Stimulated activated CD4-positive, alpha-beta T cell treated with anti-CD3 and anti-CD28 coated beads, Interleukin-12 subunit alpha, Interleukin-12 subunit beta, amount 100 ng/mL, for 24 hours (primary cell): ENCODE measurements at regions not wholly inside any gene's neighbourhood (a gene's known extent, or its start where the extent isn't known, plus 50 kb on each side); places are given as distances from the start of the nearest gene placed in this dataset.
"Not testable (repeated sequence)": the region's sequence is repeated elsewhere in the genome, so short reads cannot be mapped to it uniquely, and the experiment has no call there.

Experiments used
- DNase-seq, 2 experiments: peaks; one replicate each; pipeline ENCODE4 v3.0.0-alpha.2; 2020; ENCODE audit warnings: low read depth in 2 of 2

DNA sequence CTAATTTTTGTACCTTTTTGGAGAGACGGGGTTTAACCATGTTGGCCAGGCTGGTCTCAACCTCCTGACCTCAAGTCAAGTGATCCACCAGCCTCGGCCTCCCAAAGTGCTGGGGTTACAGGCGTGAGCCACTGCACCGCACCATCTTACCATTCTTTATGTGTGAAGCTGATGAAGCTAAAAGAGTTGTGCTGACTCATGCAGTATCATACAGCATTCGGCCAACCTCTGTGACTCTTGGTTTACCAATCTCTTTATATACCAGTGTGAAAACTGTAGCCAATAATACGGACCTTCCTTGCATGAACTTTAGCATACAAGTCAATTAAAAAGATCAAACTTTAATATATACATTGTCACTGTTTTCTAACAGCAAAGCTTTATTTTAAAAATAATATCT, 878.2 kb upstream of the MBL2 start:
- no peak for DNase-seq

DNA sequence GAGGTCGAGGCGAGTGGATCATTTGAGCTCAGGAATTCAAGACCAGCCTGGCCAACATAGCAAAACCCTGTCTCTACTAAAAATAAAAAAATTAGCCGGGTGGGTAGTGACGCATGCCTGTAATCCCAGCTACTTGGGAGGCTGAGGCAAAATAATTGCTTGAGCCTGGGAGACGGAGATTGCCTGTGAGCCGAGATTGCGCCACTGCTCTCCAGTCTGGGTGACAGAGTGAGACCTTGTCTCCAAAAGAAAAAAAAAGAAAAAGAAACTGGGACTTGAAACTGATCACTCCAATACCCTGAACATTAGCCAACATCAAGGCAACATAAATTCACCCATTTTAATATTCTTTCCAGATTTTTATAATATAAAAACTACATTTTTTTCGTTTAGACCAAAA, 874.6 kb upstream of the MBL2 start:
- not testable (repeated sequence) for DNase-seq

DNA sequence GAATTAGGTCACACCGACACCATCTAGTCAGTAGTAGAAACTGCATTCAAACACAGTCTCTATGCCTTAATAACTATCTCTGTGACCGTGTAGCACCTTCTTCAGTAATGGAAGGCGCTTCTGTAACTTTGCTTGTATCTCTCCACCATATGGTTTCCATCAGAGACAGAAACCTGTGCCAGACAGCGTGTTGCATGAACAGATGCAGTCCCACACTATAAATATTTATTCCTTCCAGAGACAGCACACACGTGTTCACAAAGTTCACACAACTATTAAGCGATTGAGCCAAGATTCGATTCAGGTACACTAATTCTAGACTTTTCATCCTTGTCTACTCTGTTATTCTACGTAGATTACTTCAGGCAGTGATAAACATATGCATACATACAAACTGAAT, 873.9 kb upstream of the MBL2 start:
- DNase-seq: no peak

GRCh38 chr10:53645951-53646350, 873.4 kb upstream of the MBL2 start:
- no peak for DNase-seq

DNA sequence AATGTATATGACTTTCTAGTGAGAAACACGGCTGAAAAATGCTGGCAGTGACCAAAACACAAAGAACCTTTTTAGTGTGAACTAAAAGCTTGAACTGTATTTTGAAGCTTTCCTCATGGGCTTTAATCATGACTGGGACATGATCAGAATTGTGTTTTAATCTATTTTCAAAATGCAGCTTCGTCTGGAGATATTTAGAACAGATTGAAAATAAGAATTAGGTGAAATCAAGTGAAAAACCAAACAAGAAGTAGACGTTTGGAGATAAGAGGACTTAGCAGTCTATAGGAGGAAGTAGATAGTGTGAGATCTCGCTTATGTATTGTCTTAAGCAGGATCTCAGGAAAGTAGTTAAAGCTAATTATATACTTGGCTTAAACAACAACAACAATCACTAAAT, 865.4 kb upstream of the MBL2 start:
- no peak for DNase-seq

GRCh38 chr10:53624722-53625121, 852.1 kb upstream of the MBL2 start:
- DNase-seq: no peak

- no peak for DNase-seq
These were observed 849.6 kb upstream of the MBL2 start for GRCh38 chr10:53622201-53622600.

DNA sequence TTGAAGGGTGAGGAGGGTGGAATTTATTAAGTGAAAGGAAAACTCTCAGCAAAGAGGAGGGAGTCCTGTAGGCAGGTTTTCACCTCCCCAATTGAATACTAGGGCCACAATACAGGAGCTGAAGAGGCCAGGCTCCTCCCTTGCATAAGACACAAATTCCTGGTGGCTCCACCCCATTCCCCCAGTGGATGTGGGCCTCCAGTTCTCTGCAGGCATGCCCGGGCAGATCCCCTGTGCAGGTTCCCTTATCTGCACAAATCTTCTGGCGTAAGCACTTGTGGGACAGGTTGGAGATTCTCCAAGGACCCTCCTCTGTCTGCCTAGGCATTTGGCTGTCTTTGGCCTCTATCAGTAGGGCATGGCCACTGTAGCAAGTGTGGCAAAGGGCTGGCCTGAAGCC, 847.1 kb upstream of the MBL2 start:
- no peak for DNase-seq

GRCh38 chr10:53607691-53608090, 835.1 kb upstream of the MBL2 start:
- no peak for DNase-seq

DNA sequence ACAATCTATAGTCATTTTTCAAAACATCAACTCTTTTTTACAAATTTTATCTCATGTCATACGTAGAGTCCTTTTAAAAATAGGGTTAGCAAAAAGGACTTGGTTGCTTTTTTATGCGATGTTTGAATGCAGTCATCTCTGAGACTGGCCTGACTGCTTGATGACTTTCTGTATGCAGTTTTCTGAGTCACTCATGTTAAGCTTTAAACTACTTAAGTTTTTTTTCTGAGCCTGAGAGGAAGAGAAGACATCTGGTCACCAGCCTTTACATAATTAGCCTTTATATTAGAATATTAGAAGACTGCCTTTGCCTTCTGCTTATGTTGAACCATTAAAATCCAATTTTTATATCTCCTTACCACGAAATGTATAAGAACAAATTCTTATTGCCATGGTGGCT, 834.4 kb upstream of the MBL2 start:
- DNase-seq: no peak

DNA sequence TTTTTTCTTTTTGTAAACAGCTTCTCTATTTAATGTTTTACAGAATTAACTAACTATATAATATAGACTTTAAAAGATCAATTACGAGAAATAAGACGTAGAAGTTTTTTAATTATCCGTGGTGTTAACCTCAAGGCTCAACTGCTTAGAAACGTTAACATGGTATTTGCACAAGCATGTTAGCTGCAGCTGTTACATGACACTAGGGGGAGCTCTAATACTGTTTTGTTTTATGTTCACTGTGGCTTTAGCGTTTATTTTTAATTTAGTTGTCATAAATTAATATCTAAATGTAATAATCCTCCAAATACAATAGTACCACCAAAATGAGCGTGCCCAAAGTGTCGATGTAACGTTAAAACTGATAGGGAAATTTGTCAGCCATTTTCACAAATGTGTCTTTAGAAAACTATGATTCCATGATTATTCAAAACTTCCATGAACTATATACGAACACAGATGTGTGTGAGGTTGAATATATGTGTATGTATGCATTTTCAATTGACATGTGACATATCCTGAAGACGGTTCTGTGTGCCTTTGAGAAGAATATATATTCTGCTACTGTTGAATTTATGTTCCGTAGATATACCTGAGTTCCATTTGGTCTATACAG, 828.8 kb upstream of the MBL2 start:
- no peak for DNase-seq

DNA sequence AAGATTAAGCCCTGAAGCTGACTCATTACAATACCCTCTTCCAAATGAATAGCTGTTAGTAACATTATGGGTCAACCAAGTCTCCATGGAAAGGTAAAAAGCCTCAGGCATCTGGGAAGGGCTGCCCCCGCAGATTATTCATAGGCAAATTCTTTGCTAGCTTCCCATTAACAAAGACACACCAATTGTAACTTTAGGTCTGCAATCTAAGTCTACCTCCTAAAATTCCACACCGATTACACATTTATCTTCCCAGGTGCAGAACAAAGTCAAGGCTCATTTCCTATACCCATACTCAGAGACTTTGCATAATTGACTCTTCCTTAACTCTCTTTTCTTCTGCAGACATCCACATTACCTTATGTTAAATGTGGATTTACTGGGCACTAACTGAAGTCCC, 826.3 kb upstream of the MBL2 start:
- DNase-seq: no peak

DNA sequence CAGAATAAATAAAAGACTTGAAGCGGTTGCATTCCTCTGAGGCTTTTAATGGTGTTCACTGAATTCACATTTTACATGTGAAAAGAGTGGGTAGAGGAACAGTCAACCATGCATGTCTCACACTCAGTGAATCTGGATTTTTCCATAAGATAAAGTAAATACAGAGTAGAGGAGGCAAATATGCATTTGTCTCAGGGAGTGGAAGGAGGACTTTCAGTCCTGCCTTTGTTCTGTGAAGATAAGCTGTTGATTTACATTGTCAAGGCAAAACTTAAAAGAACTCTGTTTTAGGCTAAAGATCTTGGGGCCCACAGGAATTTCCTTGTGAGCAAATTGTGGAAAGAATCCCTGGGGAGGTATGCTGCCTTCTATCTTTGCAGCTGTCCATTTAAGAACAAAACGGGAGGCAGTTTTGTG, 825.3 kb upstream of the MBL2 start:
- DNase-seq: no peak

GRCh38 chr10:53580465-53580864, 807.9 kb upstream of the MBL2 start:
- no peak for DNase-seq

DNA sequence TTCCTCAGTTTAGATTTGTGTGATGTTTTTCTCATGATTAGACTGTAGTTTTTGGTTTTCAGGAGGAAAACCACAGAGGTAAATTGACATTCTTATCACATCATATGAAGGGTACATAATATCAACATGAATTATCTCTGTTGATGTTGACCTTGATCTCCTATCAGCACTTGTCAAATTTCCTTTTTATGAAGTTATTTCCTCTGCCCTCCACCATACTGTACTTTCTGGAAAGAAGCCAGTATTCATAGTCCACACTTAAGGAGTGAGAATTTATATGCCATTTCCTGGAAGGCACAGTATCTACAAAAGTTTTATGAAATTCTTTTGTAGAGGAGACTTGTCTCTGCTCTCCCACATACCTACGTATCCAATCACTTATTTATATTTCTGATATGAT, 807.2 kb upstream of the MBL2 start:
- DNase-seq: no peak

DNA sequence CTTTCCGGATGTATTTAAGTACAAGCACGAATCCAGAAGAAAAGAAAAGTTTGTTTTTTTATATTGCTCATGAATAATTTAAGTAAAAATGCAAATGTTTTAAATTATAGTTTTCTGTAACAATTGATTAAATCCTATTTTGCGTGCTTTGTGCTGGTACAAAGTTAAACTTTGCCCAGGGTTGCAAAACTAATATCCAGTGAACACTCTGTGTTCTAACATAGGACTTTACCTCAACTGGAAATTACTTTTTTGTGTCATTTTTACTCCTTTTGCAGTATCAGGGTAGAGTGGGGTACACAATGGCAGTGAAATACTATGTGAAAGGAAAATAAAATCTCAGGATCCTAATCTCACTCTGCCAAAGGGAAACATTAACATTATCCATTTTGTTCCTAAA, 801.4 kb upstream of the MBL2 start:
- no peak for DNase-seq

DNA sequence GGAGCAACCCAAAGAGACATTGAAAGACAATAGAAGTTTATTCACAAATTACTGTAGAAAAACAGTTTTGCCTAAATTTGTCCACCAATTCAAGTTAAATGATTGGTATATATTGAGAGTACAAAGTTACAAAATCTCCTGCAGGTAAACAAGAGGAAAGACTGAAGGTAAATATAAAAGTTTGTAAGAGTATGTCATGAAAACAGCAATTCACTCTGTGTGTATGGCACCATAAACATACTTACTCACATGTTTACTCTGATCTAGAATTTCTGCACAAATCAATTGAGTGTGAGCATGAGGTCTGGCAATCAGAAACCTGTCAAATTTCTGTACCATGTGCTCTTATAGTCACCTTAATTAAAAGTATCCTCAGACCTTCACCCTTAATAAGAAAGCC, 800.9 kb upstream of the MBL2 start:
- no peak for DNase-seq

- no peak for DNase-seq
These were observed 800.2 kb upstream of the MBL2 start for GRCh38 chr10:53572799-53573198.

GRCh38 chr10:53570221-53570620, 797.6 kb upstream of the MBL2 start:
- no peak for DNase-seq

GRCh38 chr10:53569455-53569854, 796.9 kb upstream of the MBL2 start:
- DNase-seq: no peak

- DNase-seq: no peak
These were observed 776.1 kb upstream of the MBL2 start for GRCh38 chr10:53548664-53549063.

DNA sequence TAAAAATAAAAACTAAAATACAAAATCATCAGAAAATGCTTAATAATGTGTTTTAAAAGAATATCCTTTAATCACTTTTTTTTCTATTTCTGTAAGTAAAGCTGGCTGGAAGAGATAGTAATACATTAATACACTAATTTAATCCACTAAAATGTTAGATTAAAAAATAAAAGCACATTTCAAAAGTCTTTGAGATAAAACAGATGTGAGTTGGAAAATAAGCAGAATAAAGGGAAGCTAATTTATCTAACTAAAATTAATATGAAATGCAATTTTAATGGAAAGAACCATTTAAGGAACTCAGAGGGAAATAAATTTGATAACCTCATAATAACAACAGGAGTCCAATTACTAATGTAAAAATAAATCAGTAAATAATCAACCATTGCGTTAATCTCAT, 774.8 kb upstream of the MBL2 start:
- no peak for DNase-seq

DNA sequence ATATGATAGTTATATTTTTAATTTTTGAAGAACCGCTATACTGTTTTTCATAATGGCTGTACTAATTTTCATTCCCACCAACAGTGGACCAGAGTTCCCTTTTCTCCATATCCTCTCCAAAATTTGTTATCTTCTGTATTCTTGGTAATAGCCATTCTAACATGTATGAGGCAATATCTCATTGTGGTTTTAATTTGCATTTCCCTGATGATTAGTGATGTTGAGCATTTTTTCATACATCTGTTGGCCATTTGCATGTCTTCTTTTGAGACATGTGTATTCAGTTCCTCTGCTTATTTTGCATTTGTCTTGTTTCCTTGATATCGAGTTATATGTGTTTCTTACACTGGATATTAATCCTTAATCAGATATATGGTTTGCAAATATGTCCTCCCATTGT, 770.8 kb upstream of the MBL2 start:
- DNase-seq: no peak

GRCh38 chr10:53537508-53537907, 764.9 kb upstream of the MBL2 start:
- no peak for DNase-seq

DNA sequence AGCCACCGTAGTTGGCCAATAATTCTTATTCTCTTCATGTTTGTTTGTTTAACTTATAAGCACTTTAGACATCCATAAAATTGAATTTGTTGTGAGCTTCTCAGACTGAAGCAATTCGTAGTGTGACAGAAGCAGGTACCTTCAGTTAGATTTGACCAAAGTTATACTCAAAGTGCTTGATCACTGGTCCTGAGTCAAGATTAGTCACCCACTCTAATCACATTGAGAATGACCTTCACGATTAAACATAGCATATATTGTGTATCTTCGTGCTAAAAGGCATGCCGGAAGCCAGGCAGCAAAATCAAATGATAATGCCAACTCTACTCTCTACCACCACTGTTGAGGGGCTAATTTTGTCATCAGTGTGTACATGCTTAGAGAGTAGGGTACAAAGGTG, 763.7 kb upstream of the MBL2 start:
- DNase-seq: no peak
